Nucleus accumbens (tissue), 56 donors: ENCODE measurements at regions not wholly inside any gene's neighbourhood (a gene's known extent, or its start where the extent isn't known, plus 50 kb on each side); places are given as distances from the start of the nearest gene placed in this dataset.

Experiments
- DNase-seq, 56 donors: peaks; one replicate each; lab custom pipeline; 2025; lab: John Stamatoyannopoulos, UW

DNA sequence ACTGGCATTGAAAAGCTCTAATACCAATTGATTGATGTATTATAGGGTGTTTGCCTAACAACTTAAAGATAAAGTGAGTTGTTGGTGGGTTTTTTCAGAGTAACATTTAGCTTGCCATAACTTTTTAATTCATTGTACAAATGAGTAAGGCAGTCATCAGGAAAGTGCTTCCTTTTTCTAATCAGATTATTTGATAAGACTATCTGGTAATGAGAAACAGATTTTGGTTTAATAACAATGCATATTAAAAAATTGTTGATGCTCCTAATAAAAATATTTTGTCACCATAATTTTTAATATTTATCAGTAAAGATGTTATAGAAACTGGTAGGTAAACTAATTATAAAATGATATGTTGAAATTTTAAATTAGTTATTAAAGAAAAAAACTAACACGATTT lies 51.3 kb downstream of the BLTP1 start:
- DNase-seq = no peak

DNA sequence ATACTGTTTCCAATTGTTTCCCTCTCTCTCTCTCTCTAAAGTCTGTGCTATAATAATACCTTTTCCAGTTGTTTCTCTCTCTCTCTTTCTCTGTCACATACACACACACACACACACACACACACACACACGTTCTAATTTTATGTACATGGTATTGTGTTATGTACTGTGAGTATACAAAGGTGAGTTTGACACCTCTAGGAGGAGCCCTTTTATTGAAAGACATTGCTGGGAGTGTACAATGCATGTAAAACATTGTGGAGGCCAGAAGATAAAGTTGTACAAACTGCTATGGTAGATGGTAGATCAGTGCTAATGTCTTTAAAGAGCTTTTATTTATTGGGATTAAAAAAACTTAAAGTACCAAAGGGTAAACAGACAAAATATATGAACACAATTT lies 53.6 kb downstream of the BLTP1 start:
- DNase-seq = no peak

DNA sequence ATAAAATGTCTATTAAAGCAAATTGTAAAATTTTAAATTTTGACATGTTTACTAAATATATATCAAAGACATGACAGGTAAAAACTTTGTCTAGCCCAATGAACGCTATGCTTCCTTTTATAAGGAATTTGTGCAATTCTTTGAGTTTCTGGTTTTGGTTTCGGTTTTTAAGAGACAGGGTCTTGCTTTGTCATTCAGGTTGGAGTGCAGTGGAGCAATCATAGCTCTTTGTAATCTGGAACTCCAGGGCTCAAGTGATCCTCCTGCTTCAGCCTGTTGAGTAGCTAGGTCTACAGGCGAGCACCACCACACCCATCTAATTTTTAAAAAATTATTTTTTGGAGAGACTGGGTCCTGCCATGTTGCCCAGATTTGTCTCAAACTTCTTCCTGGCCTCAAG lies 60.7 kb downstream of the BLTP1 start:
- DNase-seq = no peak

DNA sequence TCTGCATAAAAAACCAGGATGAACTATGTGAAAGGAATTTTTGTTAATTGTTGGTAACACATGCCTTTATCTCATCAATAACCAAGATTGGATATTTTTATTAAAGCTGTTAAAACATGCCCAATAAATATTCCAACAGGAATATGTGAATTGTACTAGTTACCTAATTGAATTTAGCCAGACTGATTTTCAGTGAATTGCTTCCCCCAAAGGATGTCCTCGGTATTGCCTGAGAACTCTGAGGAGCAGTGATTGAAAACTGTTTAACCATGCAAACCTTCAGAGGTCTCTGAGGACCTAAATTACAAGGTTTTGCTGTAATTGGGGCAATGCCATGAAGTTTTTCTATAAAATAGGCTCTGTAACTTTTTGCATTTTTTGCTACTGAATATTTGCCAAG lies 66.6 kb downstream of the BLTP1 start:
- no peak for DNase-seq

DNA sequence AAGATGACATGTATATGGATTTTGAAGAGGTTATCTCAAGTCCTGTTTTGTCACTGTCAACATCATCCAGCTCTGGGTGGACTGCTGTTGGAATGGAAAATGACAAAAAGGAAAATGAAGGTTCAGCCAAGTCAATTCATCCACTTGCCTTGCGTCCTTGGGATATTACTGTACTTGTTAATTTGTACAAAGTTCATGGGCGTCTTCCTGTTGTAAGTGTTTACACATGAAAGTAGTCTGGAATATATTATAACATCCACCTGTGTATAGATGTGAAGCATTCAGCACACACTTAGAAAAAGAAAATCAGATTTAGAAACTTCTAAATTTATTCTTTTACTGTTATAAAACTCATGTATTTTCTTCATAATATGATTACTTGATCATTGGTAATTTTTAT lies 67.2 kb downstream of the BLTP1 start:
- DNase-seq = no peak

DNA sequence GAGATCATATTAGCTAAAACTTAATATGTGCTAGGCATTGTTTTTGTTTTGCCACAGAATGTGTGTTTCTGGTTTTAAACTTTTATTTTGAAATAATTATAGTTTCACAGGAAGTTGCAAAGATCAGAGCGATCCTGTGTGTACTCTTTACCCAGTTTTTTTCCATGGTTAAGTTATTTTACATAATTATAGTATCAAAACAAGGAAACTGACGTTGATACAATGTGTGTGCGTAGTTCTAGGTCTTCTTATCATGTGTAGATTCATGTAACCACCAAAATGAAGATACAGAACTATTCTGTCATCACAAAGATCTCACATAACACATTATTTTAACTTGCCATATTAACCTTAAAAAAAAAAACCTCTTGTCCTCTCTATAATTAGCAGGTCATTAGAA lies 69.2 kb downstream of the BLTP1 start:
- no peak for DNase-seq

DNA sequence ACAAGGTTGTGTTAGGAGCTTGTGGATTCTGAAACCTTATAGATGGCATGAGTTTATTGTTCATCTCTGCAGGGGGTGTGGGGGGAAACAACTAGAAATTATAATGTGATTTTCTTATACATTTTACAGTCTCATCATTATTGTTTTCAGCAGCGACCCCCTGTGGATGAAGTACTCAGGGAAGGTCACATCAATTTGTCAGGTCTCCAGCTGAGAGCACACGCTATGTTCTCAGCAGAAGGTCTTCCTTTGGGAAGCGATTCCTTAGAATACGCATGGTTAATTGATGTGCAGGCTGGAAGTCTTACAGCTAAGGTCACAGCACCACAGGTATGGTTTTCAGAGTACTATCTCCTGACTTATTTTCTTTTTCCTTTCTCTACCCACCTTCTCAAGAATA lies 72.2 kb downstream of the BLTP1 start:
- DNase-seq = peak in 2 of 56 donors; percentile 0 to 1

DNA sequence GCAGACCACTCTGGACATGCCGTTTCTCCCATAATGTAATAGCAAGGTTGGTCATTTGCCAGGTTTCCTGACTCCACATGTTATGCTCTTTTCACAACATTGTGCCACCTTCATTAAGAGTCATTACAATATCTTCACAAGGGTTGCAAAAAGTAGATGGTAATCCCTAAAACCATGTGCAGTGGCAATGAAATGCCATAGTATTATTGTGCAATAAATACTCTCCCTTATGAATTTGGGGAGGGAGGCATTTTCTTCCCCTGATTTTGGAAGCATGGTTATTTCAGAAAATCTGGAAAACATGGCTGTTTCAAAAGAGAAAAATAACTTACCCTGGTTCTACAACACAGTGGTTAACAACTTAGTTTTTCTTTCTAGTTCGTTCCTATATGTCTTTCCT lies 75.1 kb downstream of the BLTP1 start:
- DNase-seq = no peak

DNA sequence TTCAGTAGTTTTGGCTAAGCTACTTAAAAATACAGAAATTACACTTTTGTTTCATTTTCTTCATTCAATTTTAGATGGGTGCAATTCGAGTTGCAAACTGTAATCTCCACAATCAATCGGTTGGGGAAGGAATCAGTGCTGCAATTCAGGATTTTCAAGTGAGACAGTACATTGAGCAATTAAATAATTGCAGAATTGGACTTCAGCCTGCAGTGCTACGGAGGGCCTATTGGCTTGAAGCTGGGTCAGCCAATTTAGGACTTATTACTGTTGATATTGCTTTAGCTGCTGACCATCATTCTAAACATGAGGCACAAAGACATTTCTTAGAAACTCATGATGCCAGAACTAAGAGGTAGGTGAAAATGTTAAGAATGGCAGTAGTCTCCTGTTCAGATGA lies 77.7 kb downstream of the BLTP1 start:
- no peak for DNase-seq

DNA sequence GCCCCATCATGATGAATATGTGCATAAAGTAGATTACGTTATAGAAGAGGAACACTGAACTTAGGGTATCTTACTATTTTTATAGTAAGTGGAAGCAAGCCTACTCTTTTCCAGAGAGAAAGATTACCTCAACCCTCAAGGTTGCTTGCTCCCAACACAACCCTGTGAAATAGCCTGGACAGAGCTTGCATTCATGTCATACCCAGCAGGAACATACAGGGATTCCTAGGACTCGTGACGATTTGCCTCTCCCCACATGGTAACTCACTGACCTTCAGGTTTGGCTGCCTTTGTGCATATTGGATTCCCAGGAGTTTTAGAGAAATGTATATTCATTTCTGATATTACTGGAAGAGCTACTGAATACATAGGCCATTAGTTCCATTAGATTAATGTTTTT lies 80.5 kb downstream of the BLTP1 start:
- no peak for DNase-seq

DNA sequence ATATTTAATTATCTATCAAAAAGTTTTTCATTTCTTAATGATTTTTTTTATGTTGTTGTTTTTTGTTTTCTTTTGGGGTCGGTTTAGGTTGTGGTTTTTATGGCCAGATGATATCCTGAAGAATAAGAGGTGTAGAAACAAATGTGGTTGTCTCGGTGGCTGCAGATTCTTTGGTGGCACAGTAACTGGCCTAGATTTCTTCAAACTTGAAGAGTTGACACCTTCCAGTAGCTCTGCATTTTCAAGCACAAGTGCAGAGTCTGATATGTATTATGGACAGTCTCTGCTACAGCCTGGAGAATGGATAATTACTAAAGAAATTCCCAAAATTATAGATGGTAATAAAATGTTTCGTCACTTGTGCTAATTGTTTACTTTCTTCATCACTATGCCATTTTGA lies 82.6 kb downstream of the BLTP1 start:
- no peak for DNase-seq

DNA sequence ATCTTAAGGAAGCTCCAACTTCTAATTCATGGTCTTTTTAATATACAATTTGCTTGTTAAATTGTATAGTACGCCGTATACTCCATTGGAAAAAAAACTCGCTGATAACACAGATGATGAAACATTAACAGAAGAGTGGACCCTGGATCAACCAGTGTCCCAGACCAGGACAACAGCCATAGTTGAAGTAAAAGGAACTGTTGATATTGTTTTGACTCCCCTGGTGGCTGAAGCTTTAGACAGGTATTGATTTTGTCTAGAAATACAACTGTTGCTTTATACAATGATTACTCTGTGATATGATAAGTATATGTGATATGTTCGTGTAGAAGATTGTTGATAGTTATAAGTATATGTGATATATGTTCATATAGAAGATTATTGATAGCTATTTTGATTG lies 91.7 kb downstream of the BLTP1 start:
- no peak for DNase-seq

DNA sequence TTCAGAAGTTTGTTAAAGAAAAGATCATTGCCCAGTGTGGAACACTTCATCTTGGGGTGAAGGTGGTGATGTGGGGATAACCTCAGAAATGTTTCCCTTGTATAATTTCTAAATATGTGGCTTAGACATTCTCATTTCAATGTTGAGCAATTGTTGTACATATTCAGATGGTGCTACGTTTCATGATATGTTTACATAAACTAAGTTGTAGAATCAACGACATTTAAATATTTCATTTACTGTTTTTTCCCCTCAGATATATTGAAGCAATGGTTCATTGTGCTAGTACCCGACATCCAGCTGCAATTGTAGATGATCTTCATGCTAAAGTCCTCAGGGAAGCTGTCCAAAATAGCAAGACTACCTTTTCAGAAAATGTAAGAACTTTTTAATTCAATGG lies 92.6 kb downstream of the BLTP1 start:
- DNase-seq = no peak

DNA sequence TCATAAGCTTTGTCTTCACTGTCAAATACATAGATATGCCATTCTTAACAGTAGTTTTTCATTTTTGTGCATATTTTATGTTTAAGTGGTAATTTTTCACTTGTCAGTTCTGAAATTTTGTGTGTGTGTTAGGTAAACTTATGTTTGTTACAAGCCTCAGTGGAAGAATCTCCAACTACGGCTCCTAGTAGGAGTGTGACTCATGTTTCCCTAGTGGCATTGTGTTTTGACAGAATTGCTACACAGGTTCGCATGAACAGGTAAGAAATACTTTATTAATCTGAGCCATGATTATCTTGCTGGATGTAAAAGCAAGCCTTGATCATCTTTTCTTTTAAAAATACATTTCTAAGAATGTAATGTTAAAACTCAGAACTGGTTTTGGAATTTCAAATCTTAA lies 94.4 kb downstream of the BLTP1 start:
- no peak for DNase-seq

DNA sequence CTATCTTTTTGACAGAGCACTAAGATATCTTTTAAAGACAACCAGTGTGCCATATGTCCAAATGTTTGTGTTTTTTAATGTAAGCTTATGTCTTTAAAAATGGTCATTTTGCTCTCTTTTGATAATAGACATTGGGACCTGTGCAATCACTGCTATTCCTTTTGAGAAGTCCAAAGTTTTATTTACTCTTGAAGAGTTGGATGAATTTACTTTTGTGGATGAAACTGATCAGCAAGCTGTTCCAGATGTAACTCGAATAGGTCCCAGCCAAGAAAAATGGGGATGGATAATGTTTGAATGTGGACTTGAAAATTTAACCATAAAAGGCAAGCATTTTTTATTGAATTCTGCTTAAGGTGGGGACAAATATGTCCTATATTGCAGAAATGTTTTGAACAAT lies 97.2 kb downstream of the BLTP1 start:
- no peak for DNase-seq

DNA sequence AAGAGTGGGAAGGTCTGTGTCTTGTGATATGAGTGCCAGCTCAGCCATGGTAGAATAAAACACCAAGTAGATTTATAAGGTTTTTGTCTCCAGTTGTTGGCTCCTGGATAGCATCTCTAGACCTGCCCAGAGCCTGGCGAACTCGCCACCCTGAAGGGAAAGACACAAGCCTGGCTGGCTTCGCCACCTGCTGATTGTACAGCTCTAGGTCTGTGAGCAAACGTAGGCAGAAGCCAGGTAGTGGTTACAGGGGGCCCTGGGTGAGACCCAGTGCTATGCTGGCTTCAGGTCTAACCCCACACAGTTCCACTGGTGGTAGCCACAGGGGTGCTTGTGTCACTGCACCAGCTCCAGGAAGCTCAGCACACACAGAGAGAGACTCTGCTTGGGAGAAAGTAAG lies 100.5 kb downstream of the BLTP1 start:
- DNase-seq = no peak

DNA sequence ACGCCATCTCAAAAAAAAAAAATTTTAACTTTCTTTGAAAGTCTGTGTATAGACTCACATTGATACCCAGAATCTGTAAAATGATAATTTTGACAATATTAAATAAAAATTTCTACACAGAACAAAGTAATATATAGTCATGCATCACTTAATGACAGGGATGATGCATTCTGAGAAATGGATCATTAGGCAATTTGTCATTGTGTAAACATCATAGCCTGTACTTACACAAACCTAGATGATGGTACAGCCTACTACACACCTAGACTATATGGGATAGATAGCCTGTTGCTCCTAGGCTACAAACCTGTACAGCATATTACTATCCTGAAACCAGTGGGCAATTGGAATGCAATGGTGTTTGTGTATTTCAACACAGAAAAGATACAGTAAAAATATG lies 107.7 kb downstream of the BLTP1 start:
- no peak for DNase-seq

DNA sequence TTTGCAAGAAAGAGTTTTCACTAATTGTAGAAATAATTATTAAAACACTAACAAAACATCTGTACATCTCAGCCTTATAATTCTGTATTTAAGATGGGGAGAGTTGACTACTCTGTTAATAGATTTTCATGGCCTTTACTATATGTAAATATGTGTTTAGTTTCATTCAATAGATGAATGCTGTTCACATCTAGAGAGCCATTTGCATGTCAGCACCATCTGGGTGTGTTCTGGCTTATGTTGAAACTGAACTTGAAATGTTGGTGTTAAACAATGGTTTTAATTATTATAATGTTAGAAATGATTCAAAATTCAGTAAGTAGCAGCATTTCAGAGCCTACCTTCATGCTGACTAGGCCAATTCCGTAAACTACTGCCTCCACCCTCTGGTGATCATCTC lies 102.5 kb upstream of the ADAD1 start:
- no peak for DNase-seq

DNA sequence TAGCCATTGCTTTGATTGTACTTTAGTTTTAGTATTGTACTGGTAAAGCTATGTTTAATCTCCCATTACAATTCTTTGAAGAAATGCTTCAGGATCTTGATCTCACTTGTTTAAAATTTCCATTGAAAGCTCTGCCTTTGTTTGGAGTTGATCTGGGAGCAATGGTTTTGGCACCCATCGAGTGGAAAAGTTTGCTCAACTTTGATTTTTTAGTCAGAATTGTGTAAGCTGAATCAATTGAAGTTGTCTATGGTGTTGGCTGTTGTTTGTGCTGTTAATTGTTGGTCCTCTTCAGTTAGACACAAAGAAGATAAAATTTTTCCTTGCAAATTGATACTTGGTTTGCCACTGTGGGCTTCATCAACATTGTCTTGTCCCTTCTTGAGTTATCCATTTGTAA lies 99.8 kb upstream of the ADAD1 start:
- DNase-seq = no peak

DNA sequence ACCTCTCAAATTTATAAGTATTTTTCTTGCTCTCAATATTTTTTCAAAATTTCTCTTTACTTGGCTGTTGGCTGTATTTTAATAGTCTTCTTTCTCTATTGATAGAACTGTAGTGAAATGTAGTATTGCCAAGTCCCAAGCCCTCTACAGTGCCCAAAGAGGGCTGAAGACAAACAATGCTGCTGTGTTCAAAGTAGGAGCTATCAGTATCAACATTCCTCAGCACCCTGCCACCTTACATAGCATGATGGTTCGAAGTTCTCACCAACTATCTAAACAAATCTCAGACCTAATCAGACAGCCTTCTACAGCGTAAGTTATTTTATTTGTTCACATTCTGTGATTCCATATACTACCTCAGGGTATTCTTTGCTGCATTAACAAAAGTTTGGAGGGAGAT lies 99.1 kb upstream of the ADAD1 start:
- no peak for DNase-seq

DNA sequence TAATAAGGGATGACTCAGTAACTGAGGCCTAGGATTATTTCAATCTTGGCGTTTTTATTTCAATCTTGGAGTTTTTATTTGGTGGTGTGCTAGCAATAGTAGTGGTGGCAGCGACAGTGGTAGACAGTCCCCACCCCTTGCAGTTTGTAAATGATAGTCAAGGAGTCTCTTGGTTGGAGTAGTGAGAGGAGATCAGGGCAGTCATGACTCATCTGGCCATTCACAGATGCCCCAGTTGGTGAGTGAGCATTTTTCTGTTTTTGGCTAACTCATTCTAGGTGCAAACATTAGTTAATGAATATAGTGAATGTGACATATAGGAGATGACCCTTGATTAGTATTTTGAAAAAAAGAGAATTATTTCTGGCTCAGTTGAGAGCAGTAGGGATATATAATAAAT lies 93.5 kb upstream of the ADAD1 start:
- DNase-seq = no peak

DNA sequence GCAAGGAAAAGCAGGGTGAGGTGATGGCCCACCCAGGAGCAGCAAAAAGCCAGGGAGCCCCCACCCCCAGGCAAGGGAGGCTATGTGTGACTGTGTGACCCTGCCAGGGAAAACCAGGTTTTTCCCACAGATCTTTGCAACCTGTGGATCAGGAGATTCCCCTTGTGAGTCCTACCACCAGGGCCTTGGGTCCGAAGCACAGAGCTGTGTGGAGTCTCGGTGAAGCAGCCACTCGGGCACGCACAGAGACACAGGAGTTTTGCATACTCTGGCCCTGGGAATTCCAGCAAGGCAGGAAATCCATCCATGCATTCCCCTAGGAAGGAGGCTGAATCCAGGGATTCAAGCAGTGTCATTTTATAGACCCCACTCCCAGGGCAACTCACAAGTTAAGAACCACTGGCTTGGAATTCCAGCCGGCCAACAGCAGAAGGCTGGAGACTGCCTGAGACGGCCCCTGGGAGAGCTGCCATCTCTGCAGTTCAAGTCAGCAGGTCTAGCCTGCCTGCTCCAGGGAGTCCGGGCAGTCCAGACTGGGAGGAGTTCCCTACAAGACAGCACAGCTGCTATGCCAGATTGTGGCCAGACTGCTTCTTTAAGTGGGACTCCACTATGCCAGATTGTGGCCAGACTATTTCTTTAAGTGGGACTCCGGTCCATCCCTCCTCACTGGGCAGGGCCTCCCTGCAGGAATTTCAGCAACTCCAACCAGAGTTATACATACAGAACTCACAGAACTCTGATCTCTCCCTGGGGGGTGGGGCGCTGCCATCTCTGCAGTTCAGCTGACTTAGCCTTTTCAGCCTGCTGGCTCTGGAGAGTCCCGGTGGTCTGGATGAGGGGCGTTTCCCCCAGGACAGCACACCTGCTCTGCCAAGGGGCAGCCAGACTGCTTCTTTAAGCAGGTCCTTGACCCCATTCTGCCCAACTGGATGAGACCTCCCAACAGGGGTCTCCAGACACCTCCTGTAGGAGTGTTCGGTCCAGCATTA lies 85.1 kb upstream of the ADAD1 start:
- peak in 15 of 56 donors; percentile 0 to 37 (median 12) for DNase-seq

DNA sequence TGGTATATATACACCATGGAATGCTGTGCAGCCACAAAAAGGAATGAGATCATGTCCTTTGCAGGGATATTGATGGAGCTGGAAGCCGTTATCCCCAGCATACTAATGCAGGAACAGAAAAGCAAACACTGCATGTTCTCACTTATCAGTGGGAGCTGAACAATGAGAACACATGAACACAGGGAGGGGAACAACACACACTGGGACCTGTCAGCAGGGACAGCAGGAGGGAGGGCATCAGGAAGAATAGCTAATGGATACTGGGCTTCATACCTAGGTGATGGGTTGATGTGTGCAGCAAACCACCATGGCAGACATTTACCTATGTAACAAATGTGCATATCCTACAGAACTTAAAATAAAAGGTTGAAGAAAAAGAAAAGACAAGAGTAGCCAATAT lies 81.1 kb upstream of the ADAD1 start:
- no peak for DNase-seq
